RPMI7951 (cell line): ENCODE measurements at regions not wholly inside any gene's neighbourhood (a gene's known extent, or its start where the extent isn't known, plus 50 kb on each side); places are given as distances from the start of the nearest gene placed in this dataset.

Experiments
- DNase-seq: peaks from one replicate; pipeline ENCODE4 v3.0.0-alpha.2; 2012; ENCODE audit warnings: low read depth

GRCh38 chr11:86193297-86194095 is 51.1 kb upstream of the EED start:
- DNase-seq: peak; percentile 87

GRCh38 chr11:86192519-86193257 is 51.9 kb upstream of the EED start:
- DNase-seq: no peak

GRCh38 chr11:86191874-86192273 is 52.7 kb upstream of the EED start:
- no peak for DNase-seq

GRCh38 chr11:86187027-86187426 is 57.5 kb upstream of the EED start:
- DNase-seq: no peak

GRCh38 chr11:86186386-86186785 is 58.2 kb upstream of the EED start:
- no peak for DNase-seq

GRCh38 chr11:86185381-86185750 is 59.2 kb upstream of the EED start:
- no peak for DNase-seq

- DNase-seq: no peak
Observed at GRCh38 chr11:86184728-86185380, 59.7 kb upstream of the EED start.

- peak; percentile 59 for DNase-seq
Observed at GRCh38 chr11:86183694-86184093, 60.9 kb upstream of the EED start.

GRCh38 chr11:86182976-86183584 is 61.5 kb upstream of the EED start:
- peak; percentile 31 for DNase-seq

- DNase-seq: no peak
Observed at GRCh38 chr11:86181379-86181778, 63.2 kb upstream of the EED start.

- DNase-seq: no peak
Observed at GRCh38 chr11:86180851-86181250, 63.7 kb upstream of the EED start.

- DNase-seq: no peak
Observed at GRCh38 chr11:86180423-86180822, 64.1 kb upstream of the EED start.

GRCh38 chr11:86179646-86180064 is 64.9 kb upstream of the EED start:
- no peak for DNase-seq

- no peak for DNase-seq
Observed at GRCh38 chr11:86177302-86177701, 67.3 kb upstream of the EED start.

GRCh38 chr11:86176165-86176884 is 68.2 kb upstream of the EED start:
- no peak for DNase-seq

- DNase-seq: no peak
Observed at GRCh38 chr11:86175626-86176025, 68.9 kb upstream of the EED start.

- no peak for DNase-seq
Observed at GRCh38 chr11:86175191-86175590, 69.4 kb upstream of the EED start.

- DNase-seq: peak; percentile 99
Observed at GRCh38 chr11:86174101-86175046, 70.2 kb upstream of the EED start.

- DNase-seq: peak; percentile 92
Observed at GRCh38 chr11:86172894-86173293, 71.7 kb upstream of the EED start.

- no peak for DNase-seq
Observed at GRCh38 chr11:86171627-86172026, 72.9 kb upstream of the EED start.
